PFSK-1 (cell line): ENCODE measurements at regions not wholly inside any gene's neighbourhood (a gene's known extent, or its start where the extent isn't known, plus 50 kb on each side); places are given as distances from the start of the nearest gene placed in this dataset.

Source experiments
- POLR2AphosphoS5 ChIP-seq: IDR thresholded peaks from 2 replicates; pipeline ENCODE4 v1.6.1; 2012; ENCODE audit warnings: low read depth, mild to moderate bottlenecking, control low read depth, low read length, moderate library complexity
- REST ChIP-seq, 2 experiments: IDR thresholded peaks; 2 replicates each; pipeline versions ENCODE4 v1.6.1 to v1.8.0; 2011 to 2012; ENCODE audit warnings: low read depth in 2 of 2, low read length in 2 of 2, control low read depth in 1 of 2, inconsistent platforms in 1 of 2, mild to moderate bottlenecking in 1 of 2, moderate library complexity in 1 of 2; ENCODE audit not compliant: insufficient read depth in 1 of 2
- SIN3A ChIP-seq: IDR thresholded peaks from 2 replicates; pipeline ENCODE4 v1.6.1; 2012; ENCODE audit warnings: mild to moderate bottlenecking, low read length, moderate library complexity, borderline replicate concordance; ENCODE audit not compliant: insufficient read depth
- TAF1 ChIP-seq: IDR thresholded peaks from 2 replicates; pipeline ENCODE4 v1.6.1; 2012; ENCODE audit warnings: low read length, control low read depth, borderline replicate concordance; ENCODE audit not compliant: insufficient read depth

GRCh38 chr10:6734286-6734685 is 154.2 kb upstream of the PRKCQ start:
- TF ChIP-seq POLR2AphosphoS5 (no peak), REST (IDR thresholded peaks at IDR 0.05; ENCODE audit: insufficient read depth in 1 of 2, low read depth in 2 of 2, low read length in 2 of 2) (no peak), TAF1 (no peak), SIN3A (no peak)
